ENCODE measurements at regions not wholly inside any gene's neighbourhood (a gene's known extent, or its start where the extent isn't known, plus 50 kb on each side); places are given as distances from the start of the nearest gene placed in this dataset.

- no peak overlapping the region for H3K27ac Mint-ChIP-seq
- POLR2A ChIA-PET (ENCODE audit: partially characterized antibody), result no interaction called here
Measured at GRCh38 chr7:136664537-136664936, 203.9 kb upstream of the CHRM2 start.

GRCh38 chr7:136657482-136657921 is 210.9 kb upstream of the CHRM2 start:
- Mint-ChIP-seq H3K9me3 (peaks cover 0 to 18% (median 11%) of the 10 kb centered on the region in 8 donors), H3K27me3 (no peaks in the 10 kb centered on the region), H3K4me3 (no peak overlapping the region), H3K27ac (no peak overlapping the region), H3K36me3 (no peaks in the 10 kb centered on the region), H3K4me1 (no peaks in the 10 kb centered on the region)
- Histone ChIP-seq H3K27me3 (ENCODE audit: insufficient read depth, low read length) (no peaks in the 10 kb centered on the region), H3K27ac (ENCODE audit: low read depth, low read length) (no peak overlapping the region), H3K4me3 (ENCODE audit: low read length in 2 of 2) (no peak overlapping the region), H3K4me1 (ENCODE audit: insufficient read depth, low read length) (no peaks in the 10 kb centered on the region), H3K9me3 (ENCODE audit: control insufficient read depth in 1 of 2, low read length in 2 of 2) (no peaks in the 10 kb centered on the region), H3K36me3 (ENCODE audit: insufficient read depth, low read length) (no peaks in the 10 kb centered on the region)
- no peak for DNase-seq
- POLR2A ChIA-PET (ENCODE audit: partially characterized antibody), result no interaction called here
- intact Hi-C loops (cut with micrococcal nuclease), result no loop called here
- CTCF ChIA-PET (ENCODE audit: partially characterized antibody), result no interaction called here

More at GRCh38 chr7:136664537-136664936, 203.9 kb upstream of the CHRM2 start:
- Histone ChIP-seq H3K4me3 (ENCODE audit: low read length in 2 of 2) (no peak overlapping the region), H3K27ac (ENCODE audit: low read depth, low read length) (no peak overlapping the region), H3K9me3 (ENCODE audit: control insufficient read depth in 1 of 2, low read length in 2 of 2) (no peaks in the 10 kb centered on the region), H3K36me3 (ENCODE audit: insufficient read depth, low read length) (no peaks in the 10 kb centered on the region), H3K4me1 (ENCODE audit: insufficient read depth, low read length) (no peaks in the 10 kb centered on the region), H3K27me3 (ENCODE audit: insufficient read depth, low read length) (no peaks in the 10 kb centered on the region)
- no peak for DNase-seq
- CTCF ChIA-PET (ENCODE audit: partially characterized antibody), result no interaction called here
- Mint-ChIP-seq H3K9me3 (peaks cover 0 to 5% (median 3%) of the 10 kb centered on the region in 8 donors), H3K4me3 (no peak overlapping the region), H3K27me3 (no peaks in the 10 kb centered on the region), H3K4me1 (no peaks in the 10 kb centered on the region), H3K36me3 (no peaks in the 10 kb centered on the region)
- intact Hi-C loops (cut with micrococcal nuclease), result no loop called here

GRCh38 chr7:136656516-136656915 is 211.9 kb upstream of the CHRM2 start:
- no peaks in the 10 kb centered on the region for H3K4me1 ChIP-seq (ENCODE audit: insufficient read depth, low read length)
- Mint-ChIP-seq H3K4me3 (no peak overlapping the region), H3K27ac (no peak overlapping the region), H3K36me3 (no peaks in the 10 kb centered on the region), H3K4me1 (no peaks in the 10 kb centered on the region), H3K27me3 (no peaks in the 10 kb centered on the region), H3K9me3 (peaks cover 0 to 18% (median 10%) of the 10 kb centered on the region in 8 donors)
- CTCF ChIA-PET (ENCODE audit: partially characterized antibody), result no interaction called here
- no peaks in the 10 kb centered on the region for H3K36me3 ChIP-seq (ENCODE audit: insufficient read depth, low read length)
- H3K27ac ChIP-seq (ENCODE audit: low read depth, low read length), result no peak overlapping the region
- intact Hi-C loops (cut with micrococcal nuclease), result no loop called here
- no peak for DNase-seq
- no peaks in the 10 kb centered on the region for H3K27me3 ChIP-seq (ENCODE audit: insufficient read depth, low read length)
- POLR2A ChIA-PET (ENCODE audit: partially characterized antibody), result no interaction called here
- H3K9me3 ChIP-seq (ENCODE audit: control insufficient read depth in 1 of 2, low read length in 2 of 2), result no peaks in the 10 kb centered on the region
- no peak overlapping the region for H3K4me3 ChIP-seq (ENCODE audit: low read length in 2 of 2)

- Mint-ChIP-seq H3K4me3 (no peak overlapping the region), H3K27me3 (no peaks in the 10 kb centered on the region), H3K9me3 (peaks cover 0 to 18% (median 11%) of the 10 kb centered on the region in 8 donors), H3K4me1 (no peaks in the 10 kb centered on the region), H3K36me3 (no peaks in the 10 kb centered on the region), H3K27ac (no peak overlapping the region)
- no peak overlapping the region for H3K4me3 ChIP-seq (ENCODE audit: low read length in 2 of 2)
- no peak overlapping the region for H3K27ac ChIP-seq (ENCODE audit: low read depth, low read length)
- ChIA-PET CTCF (ENCODE audit: partially characterized antibody) (no interaction called here), POLR2A (ENCODE audit: partially characterized antibody) (no interaction called here)
- H3K4me1 ChIP-seq (ENCODE audit: insufficient read depth, low read length), result no peaks in the 10 kb centered on the region
- no peak for DNase-seq
- H3K36me3 ChIP-seq (ENCODE audit: insufficient read depth, low read length), result no peaks in the 10 kb centered on the region
- intact Hi-C loops (cut with micrococcal nuclease), result no loop called here
- H3K9me3 ChIP-seq (ENCODE audit: control insufficient read depth in 1 of 2, low read length in 2 of 2), result no peaks in the 10 kb centered on the region
- H3K27me3 ChIP-seq (ENCODE audit: insufficient read depth, low read length), result no peaks in the 10 kb centered on the region
Measured at GRCh38 chr7:136655414-136655813, 213.0 kb upstream of the CHRM2 start.

- H3K27ac ChIP-seq (ENCODE audit: low read depth, low read length), result no peak overlapping the region
- Mint-ChIP-seq H3K36me3 (no peaks in the 10 kb centered on the region), H3K4me3 (no peak overlapping the region), H3K27ac (no peak overlapping the region), H3K9me3 (peaks cover 0 to 15% (median 11%) of the 10 kb centered on the region in 8 donors), H3K27me3 (no peaks in the 10 kb centered on the region), H3K4me1 (no peaks in the 10 kb centered on the region)
- H3K4me3 ChIP-seq (ENCODE audit: low read length in 2 of 2), result no peak overlapping the region
- ChIA-PET CTCF (ENCODE audit: partially characterized antibody) (no interaction called here), POLR2A (ENCODE audit: partially characterized antibody) (no interaction called here)
- H3K36me3 ChIP-seq (ENCODE audit: insufficient read depth, low read length), result no peaks in the 10 kb centered on the region
- no peaks in the 10 kb centered on the region for H3K27me3 ChIP-seq (ENCODE audit: insufficient read depth, low read length)
- intact Hi-C loops (cut with micrococcal nuclease), result no loop called here
- H3K4me1 ChIP-seq (ENCODE audit: insufficient read depth, low read length), result no peaks in the 10 kb centered on the region
- no peak for DNase-seq
- H3K9me3 ChIP-seq (ENCODE audit: control insufficient read depth in 1 of 2, low read length in 2 of 2), result no peaks in the 10 kb centered on the region
Measured at GRCh38 chr7:136654406-136654805, 214.0 kb upstream of the CHRM2 start.

GRCh38 chr7:136652635-136653370 is 215.6 kb upstream of the CHRM2 start:
- Histone ChIP-seq H3K36me3 (ENCODE audit: insufficient read depth, low read length) (no peaks in the 10 kb centered on the region), H3K27me3 (ENCODE audit: insufficient read depth, low read length) (no peaks in the 10 kb centered on the region), H3K4me1 (ENCODE audit: insufficient read depth, low read length) (no peaks in the 10 kb centered on the region), H3K9me3 (ENCODE audit: control insufficient read depth in 1 of 2, low read length in 2 of 2) (no peaks in the 10 kb centered on the region), H3K4me3 (ENCODE audit: low read length in 2 of 2) (no peak overlapping the region), H3K27ac (ENCODE audit: low read depth, low read length) (no peak overlapping the region)
- Mint-ChIP-seq H3K27ac (no peak overlapping the region), H3K4me1 (no peaks in the 10 kb centered on the region), H3K9me3 (peaks cover 0 to 18% (median 14%) of the 10 kb centered on the region in 8 donors), H3K36me3 (no peaks in the 10 kb centered on the region), H3K27me3 (no peaks in the 10 kb centered on the region), H3K4me3 (no peak overlapping the region)
- no peak for DNase-seq
- ChIA-PET CTCF (ENCODE audit: partially characterized antibody) (no interaction called here), POLR2A (ENCODE audit: partially characterized antibody) (no interaction called here)
- intact Hi-C loops (cut with micrococcal nuclease), result no loop called here

- no peaks in the 10 kb centered on the region for H3K27me3 ChIP-seq (ENCODE audit: insufficient read depth, low read length)
- Mint-ChIP-seq H3K36me3 (no peaks in the 10 kb centered on the region), H3K9me3 (peaks cover 2 to 19% (median 10%) of the 10 kb centered on the region in 8 donors), H3K4me3 (no peak overlapping the region), H3K27ac (no peak overlapping the region), H3K27me3 (no peaks in the 10 kb centered on the region), H3K4me1 (no peaks in the 10 kb centered on the region)
- ChIA-PET CTCF (ENCODE audit: partially characterized antibody) (no interaction called here), POLR2A (ENCODE audit: partially characterized antibody) (no interaction called here)
- H3K36me3 ChIP-seq (ENCODE audit: insufficient read depth, low read length), result no peaks in the 10 kb centered on the region
- DNase-seq, result no peak
- H3K27ac ChIP-seq (ENCODE audit: low read depth, low read length), result no peak overlapping the region
- H3K4me1 ChIP-seq (ENCODE audit: insufficient read depth, low read length), result no peaks in the 10 kb centered on the region
- H3K4me3 ChIP-seq (ENCODE audit: low read length in 2 of 2), result no peak overlapping the region
- no peaks in the 10 kb centered on the region for H3K9me3 ChIP-seq (ENCODE audit: control insufficient read depth in 1 of 2, low read length in 2 of 2)
- intact Hi-C loops (cut with micrococcal nuclease), result no loop called here
Measured at GRCh38 chr7:136640977-136641376, 227.5 kb upstream of the CHRM2 start.

Data from CD4-positive, alpha-beta memory T cell (primary cell).